ENCODE measurements at regions not wholly inside any gene's neighbourhood (a gene's known extent, or its start where the extent isn't known, plus 50 kb on each side); places are given as distances from the start of the nearest gene placed in this dataset.

GRCh38 chr11:80077113-80077512 lies 636.3 kb upstream of the TENM4 start:
- TF ChIP-seq CTCF (conservative IDR thresholded peaks at IDR 0.05; ENCODE audit: low read depth, low read length) (no peak), MAFK (IDR thresholded peaks at IDR 0.05; ENCODE audit: low read depth, low read length) (no peak), FOS (IDR thresholded peaks at IDR 0.05; ENCODE audit: low read depth, low read length) (no peak), USF2 (IDR thresholded peaks at IDR 0.05; ENCODE audit: low read depth, low read length) (no peak), BHLHE40 (IDR thresholded peaks at IDR 0.05; ENCODE audit: low read depth, low read length) (no peak), CHD1 (IDR thresholded peaks at IDR 0.05; ENCODE audit: low read depth, low read length) (no peak), RAD21 (IDR thresholded peaks at IDR 0.05; ENCODE audit: low read length) (no peak), POLR2A (IDR thresholded peaks at IDR 0.05; ENCODE audit: low read depth, low read length) (no peak), RCOR1 (IDR thresholded peaks at IDR 0.05; ENCODE audit: insufficient replicate concordance, low read length) (no peak), MXI1 (IDR thresholded peaks at IDR 0.05; ENCODE audit: borderline replicate concordance, low read depth, low read length) (no peak), CEBPB (IDR thresholded peaks at IDR 0.05; ENCODE audit: low read depth, low read length) (no peak), RFX5 (IDR thresholded peaks at IDR 0.05; ENCODE audit: low read depth, low read length) (no peak), ELK1 (IDR thresholded peaks at IDR 0.05; ENCODE audit: borderline replicate concordance, low read depth, low read length) (no peak), SMC3 (IDR thresholded peaks at IDR 0.05; ENCODE audit: low read depth, low read length) (no peak)
